ENCODE measurements at regions not wholly inside any gene's neighbourhood (a gene's known extent, or its start where the extent isn't known, plus 50 kb on each side); places are given as distances from the start of the nearest gene placed in this dataset.

DNA sequence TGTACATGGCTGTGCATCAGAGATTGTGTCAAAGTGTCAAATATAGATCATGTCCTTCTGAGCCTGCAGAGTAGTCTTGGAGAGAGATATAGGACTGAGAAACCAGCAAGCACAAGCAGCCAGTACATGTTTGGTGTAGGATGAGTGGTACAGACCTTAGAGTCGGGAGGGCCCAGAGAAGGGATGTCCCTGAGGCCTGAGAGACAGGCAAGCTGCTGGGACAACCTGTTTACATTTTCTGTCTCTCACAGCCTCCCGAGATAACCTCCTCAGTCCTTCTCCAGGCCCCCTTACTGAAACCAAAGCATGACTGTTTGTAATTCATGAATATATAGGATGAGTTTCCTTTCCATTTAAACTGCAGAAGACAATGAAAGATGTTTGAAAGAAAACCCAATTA is 182.4 kb upstream of the STT3B start:
- TF ChIP-seq CTCF (IDR thresholded peaks at IDR 0.05; ENCODE audit: low read length) (no peak), EZH2 (IDR thresholded peaks at IDR 0.05; ENCODE audit: borderline replicate concordance, low read length) (no peak)
